ENCODE measurements at regions not wholly inside any gene's neighbourhood (a gene's known extent, or its start where the extent isn't known, plus 50 kb on each side); places are given as distances from the start of the nearest gene placed in this dataset.

DNA sequence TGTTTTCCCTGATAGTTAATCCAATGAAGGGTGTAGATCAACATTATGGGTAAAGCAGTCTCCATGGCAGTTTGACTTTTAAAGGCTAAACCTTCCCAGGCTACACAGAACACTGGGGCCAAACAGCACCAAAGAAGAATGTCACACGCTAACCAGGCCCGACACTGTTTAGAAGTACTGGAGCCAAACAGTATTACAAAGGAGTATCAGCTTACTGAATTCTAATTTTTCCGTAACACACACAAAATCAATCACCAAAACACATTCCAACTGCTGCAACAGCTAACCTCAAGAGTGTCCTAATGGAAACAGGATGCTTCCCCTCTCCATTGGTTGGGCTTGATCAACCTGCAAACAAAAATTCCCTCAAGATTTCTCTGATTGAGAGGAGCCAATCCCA lies 783.5 kb downstream of the PCDH18 start:
- TF ChIP-seq, protein P1, sequence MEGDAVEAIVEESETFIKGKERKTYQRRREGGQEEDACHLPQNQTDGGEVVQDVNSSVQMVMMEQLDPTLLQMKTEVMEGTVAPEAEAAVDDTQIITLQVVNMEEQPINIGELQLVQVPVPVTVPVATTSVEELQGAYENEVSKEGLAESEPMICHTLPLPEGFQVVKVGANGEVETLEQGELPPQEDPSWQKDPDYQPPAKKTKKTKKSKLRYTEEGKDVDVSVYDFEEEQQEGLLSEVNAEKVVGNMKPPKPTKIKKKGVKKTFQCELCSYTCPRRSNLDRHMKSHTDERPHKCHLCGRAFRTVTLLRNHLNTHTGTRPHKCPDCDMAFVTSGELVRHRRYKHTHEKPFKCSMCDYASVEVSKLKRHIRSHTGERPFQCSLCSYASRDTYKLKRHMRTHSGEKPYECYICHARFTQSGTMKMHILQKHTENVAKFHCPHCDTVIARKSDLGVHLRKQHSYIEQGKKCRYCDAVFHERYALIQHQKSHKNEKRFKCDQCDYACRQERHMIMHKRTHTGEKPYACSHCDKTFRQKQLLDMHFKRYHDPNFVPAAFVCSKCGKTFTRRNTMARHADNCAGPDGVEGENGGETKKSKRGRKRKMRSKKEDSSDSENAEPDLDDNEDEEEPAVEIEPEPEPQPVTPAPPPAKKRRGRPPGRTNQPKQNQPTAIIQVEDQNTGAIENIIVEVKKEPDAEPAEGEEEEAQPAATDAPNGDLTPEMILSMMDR (IDR thresholded peaks at IDR 0.05; ENCODE audit: low read depth, low read length) = no peak
- Histone ChIP-seq H3K4me1 (no peaks in the 10 kb centered on the region), H3K4me3 (ENCODE audit: low read depth, low read length) (no peak overlapping the region), H3K9me3 (no peaks in the 10 kb centered on the region), H3K27me3 (no peaks in the 10 kb centered on the region), H3K36me3 (no peaks in the 10 kb centered on the region)
- DNase-seq = no peak

DNA sequence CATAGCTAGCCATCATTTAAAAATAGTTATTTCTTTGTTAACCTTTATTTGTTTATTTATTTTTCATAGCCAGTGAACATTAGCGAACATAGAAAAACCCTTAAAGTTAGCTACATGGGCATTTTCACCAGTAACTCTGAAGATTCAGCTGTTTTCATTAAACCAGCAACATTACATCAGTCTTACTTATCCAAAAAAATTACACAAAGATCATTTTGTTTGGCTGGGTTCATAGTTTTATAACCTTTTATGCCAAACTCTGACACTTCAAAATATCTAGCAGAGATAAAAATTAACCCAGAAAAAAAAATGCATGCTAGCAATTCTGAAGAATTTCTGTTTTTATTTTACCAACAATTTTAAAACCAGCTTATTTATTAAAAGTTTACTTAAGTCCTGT lies 784.1 kb downstream of the PCDH18 start:
- H3K4me3 ChIP-seq (ENCODE audit: low read depth, low read length) = no peak overlapping the region
- H3K4me1 ChIP-seq = no peaks in the 10 kb centered on the region
- no peak for DNase-seq
- no peaks in the 10 kb centered on the region for H3K9me3 ChIP-seq
- no peaks in the 10 kb centered on the region for H3K36me3 ChIP-seq
- TF ChIP-seq, protein P1 (IDR thresholded peaks at IDR 0.05; ENCODE audit: low read depth, low read length) = no peak
- H3K27me3 ChIP-seq = no peaks in the 10 kb centered on the region

DNA sequence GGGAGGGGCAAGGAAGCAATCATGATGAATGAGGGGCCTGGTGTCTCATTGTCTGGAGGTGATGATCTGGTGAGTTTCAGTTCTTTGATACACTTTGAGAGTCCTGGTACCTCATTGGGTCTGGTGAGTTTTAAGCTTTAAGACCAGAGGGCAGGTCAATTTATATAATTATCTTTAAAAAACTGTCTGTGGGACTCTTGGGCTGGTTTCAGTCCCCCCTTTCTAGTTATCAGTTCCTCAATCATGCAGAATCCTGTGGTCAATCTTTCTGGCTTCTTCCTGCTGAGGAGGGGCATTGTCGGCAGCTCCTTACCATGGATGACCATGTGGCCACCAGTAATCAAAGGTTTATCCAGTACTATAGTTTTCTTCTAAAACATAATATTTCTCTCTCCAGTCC lies 789.1 kb downstream of the PCDH18 start:
- H3K9me3 ChIP-seq = no peaks in the 10 kb centered on the region
- TF ChIP-seq, protein P1 (IDR thresholded peaks at IDR 0.05; ENCODE audit: low read depth, low read length) = no peak

DNA sequence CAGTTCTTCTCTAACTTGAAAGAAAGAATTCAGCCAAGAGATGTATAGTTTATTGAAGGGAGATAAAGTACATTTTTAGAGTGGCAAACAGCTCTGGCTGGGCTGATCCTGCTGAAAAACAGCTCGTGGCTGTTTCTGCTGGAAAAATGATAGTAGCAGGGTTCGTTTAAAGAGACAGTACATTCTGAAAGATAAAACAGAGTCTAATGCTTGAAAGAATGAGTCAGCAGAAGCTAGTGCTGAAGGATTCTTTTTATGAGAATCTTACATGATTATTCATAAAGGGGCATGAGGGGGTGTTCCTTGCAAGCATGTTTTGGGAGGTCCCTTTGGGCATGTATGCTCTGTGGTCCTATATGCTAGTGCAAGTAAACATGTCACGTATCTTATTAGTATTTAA lies 790.0 kb downstream of the PCDH18 start:
- Histone ChIP-seq H3K4me1 (no peaks in the 10 kb centered on the region), H3K4me3 (ENCODE audit: low read depth, low read length) (no peak overlapping the region), H3K9me3 (no peaks in the 10 kb centered on the region), H3K27me3 (no peaks in the 10 kb centered on the region), H3K36me3 (no peaks in the 10 kb centered on the region)
- DNase-seq = no peak
- TF ChIP-seq, protein P1 (IDR thresholded peaks at IDR 0.05; ENCODE audit: low read depth, low read length) = no peak

More for the DNA sequence above, 789.1 kb downstream of the PCDH18 start:
- no peak for DNase-seq
- H3K4me1 ChIP-seq = no peaks in the 10 kb centered on the region
- no peak overlapping the region for H3K4me3 ChIP-seq (ENCODE audit: low read depth, low read length)
- no peaks in the 10 kb centered on the region for H3K27me3 ChIP-seq
- H3K36me3 ChIP-seq = no peaks in the 10 kb centered on the region

DNA sequence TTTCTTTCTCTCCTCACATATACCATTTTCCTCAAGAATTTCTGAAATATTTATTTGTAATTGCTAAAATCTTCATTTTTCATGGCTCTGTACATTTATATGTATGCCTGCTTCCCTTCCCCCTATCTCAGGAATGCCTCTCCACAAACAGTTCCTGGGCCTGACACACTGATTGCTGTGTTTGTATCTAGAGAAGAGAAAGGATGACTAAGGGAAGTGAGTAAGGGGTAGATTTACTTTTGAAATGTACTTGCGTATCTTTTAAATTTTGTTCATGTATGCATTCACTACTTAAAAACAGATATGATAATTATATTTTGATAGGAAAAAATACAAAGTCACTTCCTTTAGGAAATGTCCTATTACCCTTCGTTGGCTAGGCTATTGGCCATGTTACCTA lies 790.8 kb downstream of the PCDH18 start:
- Histone ChIP-seq H3K4me3 (ENCODE audit: low read depth, low read length) (no peak overlapping the region), H3K36me3 (no peaks in the 10 kb centered on the region)
- DNase-seq = no peak

DNA sequence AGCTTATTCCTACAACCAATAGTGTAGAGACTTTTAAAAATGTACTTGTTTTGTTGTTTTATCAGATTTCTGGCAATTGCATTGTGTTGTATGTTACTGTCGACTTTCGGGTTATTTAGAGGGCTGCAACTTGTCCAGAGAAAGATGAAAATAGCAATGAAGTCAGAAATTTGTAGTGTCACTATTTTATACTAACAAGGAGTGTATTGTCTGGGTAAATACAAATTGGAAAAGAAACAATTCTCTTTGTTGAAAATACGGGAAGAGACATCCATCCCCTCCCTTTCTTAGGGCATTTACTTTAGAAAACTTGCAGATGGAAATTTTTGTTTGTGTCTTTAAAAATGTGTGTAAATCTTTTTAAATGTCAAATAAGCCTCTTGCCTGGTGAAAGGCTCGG lies 792.0 kb downstream of the PCDH18 start:
- DNase-seq = no peak
- no peaks in the 10 kb centered on the region for H3K36me3 ChIP-seq
- TF ChIP-seq, protein P1 (IDR thresholded peaks at IDR 0.05; ENCODE audit: low read depth, low read length) = no peak
- no peak overlapping the region for H3K4me3 ChIP-seq (ENCODE audit: low read depth, low read length)
- no peaks in the 10 kb centered on the region for H3K4me1 ChIP-seq
- H3K9me3 ChIP-seq = no peaks in the 10 kb centered on the region
- no peaks in the 10 kb centered on the region for H3K27me3 ChIP-seq

More for the DNA sequence above, 790.8 kb downstream of the PCDH18 start:
- Histone ChIP-seq H3K9me3 (no peaks in the 10 kb centered on the region), H3K27me3 (no peaks in the 10 kb centered on the region), H3K4me1 (no peaks in the 10 kb centered on the region)
- TF ChIP-seq, protein P1 (IDR thresholded peaks at IDR 0.05; ENCODE audit: low read depth, low read length) = no peak

Data from BE2C (cell line).